ENCODE measurements at regions not wholly inside any gene's neighbourhood (a gene's known extent, or its start where the extent isn't known, plus 50 kb on each side); places are given as distances from the start of the nearest gene placed in this dataset.
"Not testable (repeated sequence)": the region's sequence is repeated elsewhere in the genome, so short reads cannot be mapped to it uniquely, and the experiment has no call there.

GRCh38 chr7:20543500-20543899 is 72.0 kb upstream of the ABCB5 start:
- no CpG with 5 or more reads among the region's 1 CpG for WGBS (ENCODE audit: insufficient coverage)
- Histone ChIP-seq H3K9me3 (replicated peaks; ENCODE audit: control insufficient read depth, low read depth, low read length) (no peaks in the 10 kb centered on the region), H3K4me3 (ENCODE audit: low read length) (no peak overlapping the region), H3K27me3 (ENCODE audit: control insufficient read depth, insufficient read depth, low read length) (no peaks in the 10 kb centered on the region), H3K4me1 (ENCODE audit: control insufficient read depth, insufficient read depth, low read length) (no peaks in the 10 kb centered on the region), H3K27ac (ENCODE audit: low read length) (peak overlapping the region; percentile 72), H3K36me3 (ENCODE audit: control insufficient read depth, insufficient read depth, low read length) (no peaks in the 10 kb centered on the region)
- DNase-seq, result peak; percentile 95

DNA sequence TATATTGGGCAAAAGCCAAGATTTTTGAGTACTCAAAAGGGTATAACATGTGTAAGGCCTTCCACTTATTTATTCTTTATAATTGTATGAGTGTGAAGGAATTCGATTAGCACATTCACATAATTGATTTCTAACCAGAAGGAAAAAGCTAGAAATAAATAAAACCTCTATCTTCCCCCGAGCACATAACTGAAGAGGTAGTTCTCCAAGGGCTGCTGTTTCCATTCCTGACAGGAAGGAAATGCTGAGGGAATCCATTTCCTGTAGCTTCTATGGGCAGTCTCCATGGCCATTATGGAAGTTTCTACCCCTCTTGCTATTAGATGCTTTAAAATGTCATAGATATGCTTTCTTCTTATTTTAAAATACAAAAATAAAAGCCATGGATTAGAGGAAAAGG is 70.5 kb upstream of the ABCB5 start:
- Histone ChIP-seq H3K36me3 (ENCODE audit: control insufficient read depth, insufficient read depth, low read length) (no peaks in the 10 kb centered on the region), H3K27ac (ENCODE audit: low read length) (no peak overlapping the region), H3K27me3 (ENCODE audit: control insufficient read depth, insufficient read depth, low read length) (no peaks in the 10 kb centered on the region), H3K4me3 (ENCODE audit: low read length) (no peak overlapping the region), H3K9me3 (replicated peaks; ENCODE audit: control insufficient read depth, low read depth, low read length) (no peaks in the 10 kb centered on the region), H3K4me1 (ENCODE audit: control insufficient read depth, insufficient read depth, low read length) (no peaks in the 10 kb centered on the region)
- WGBS (ENCODE audit: insufficient coverage), result no CpG with 5 or more reads among the region's 2 CpGs
- DNase-seq, result no peak

GRCh38 chr7:20546958-20547357 is 68.5 kb upstream of the ABCB5 start:
- WGBS (ENCODE audit: insufficient coverage), result 90% methylated on average over 9 of the region's 10 CpGs
- not testable (repeated sequence) for H3K4me1 ChIP-seq (ENCODE audit: control insufficient read depth, insufficient read depth, low read length); H3K36me3 ChIP-seq (ENCODE audit: control insufficient read depth, insufficient read depth, low read length); DNase-seq; H3K27ac ChIP-seq (ENCODE audit: low read length); H3K9me3 ChIP-seq (replicated peaks; ENCODE audit: control insufficient read depth, low read depth, low read length); H3K4me3 ChIP-seq (ENCODE audit: low read length); H3K27me3 ChIP-seq (ENCODE audit: control insufficient read depth, insufficient read depth, low read length)

- Histone ChIP-seq H3K36me3 (ENCODE audit: control insufficient read depth, insufficient read depth, low read length) (no peaks in the 10 kb centered on the region), H3K9me3 (replicated peaks; ENCODE audit: control insufficient read depth, low read depth, low read length) (no peaks in the 10 kb centered on the region), H3K27ac (ENCODE audit: low read length) (no peak overlapping the region), H3K4me3 (ENCODE audit: low read length) (no peak overlapping the region), H3K27me3 (ENCODE audit: control insufficient read depth, insufficient read depth, low read length) (no peaks in the 10 kb centered on the region), H3K4me1 (ENCODE audit: control insufficient read depth, insufficient read depth, low read length) (no peaks in the 10 kb centered on the region)
- 83% methylated on average over 2 of the region's 3 CpGs for WGBS (ENCODE audit: insufficient coverage)
- no peak for DNase-seq
These were observed 61.4 kb upstream of the ABCB5 start for GRCh38 chr7:20554072-20554471.

DNA sequence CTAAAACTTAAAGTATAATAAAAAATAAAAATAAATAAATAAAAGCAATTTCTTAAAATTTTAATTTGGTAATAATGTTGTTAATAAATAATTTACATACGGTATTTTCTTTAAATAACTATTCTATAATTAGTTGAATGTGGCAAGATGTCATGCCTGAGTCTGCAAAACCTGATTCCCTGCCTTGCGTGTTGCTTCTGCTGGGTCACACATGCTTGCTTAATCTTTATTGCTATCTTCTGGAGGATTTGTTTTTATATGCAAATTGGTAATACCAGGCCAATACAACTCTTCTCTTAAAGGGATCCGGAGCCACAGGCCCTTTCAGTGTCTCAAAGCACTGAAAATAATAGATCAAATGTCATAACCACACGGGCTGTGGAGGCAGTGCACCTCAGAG is 59.4 kb upstream of the ABCB5 start:
- 57% methylated on average over 1 of the region's 4 CpGs for WGBS (ENCODE audit: insufficient coverage)
- DNase-seq, result no peak

DNA sequence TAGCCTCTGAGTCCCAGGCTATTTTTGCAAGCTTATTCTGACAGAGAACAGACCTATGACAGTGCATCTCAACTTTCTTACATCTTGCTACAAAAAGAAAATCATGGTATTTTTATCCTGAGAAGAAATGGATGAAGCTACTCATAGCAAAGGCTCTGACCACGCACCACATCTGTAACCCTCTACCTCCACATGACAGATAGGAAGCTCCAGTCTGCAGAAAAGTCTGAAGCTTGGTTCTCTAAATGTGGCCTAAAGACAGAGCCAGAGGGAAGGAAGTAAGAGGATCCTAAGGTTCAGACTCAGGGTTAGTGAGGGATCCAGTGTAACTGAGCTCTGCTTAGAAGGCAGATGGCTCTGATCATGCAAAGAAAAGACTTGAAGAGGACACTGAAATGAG is 58.4 kb upstream of the ABCB5 start:
- no peaks in the 10 kb centered on the region for H3K36me3 ChIP-seq (ENCODE audit: control insufficient read depth, insufficient read depth, low read length)
- H3K9me3 ChIP-seq (replicated peaks; ENCODE audit: control insufficient read depth, low read depth, low read length), result no peaks in the 10 kb centered on the region
- no peak overlapping the region for H3K4me3 ChIP-seq (ENCODE audit: low read length)
- WGBS (ENCODE audit: insufficient coverage), result no CpG with 5 or more reads among the region's 1 CpG
- H3K4me1 ChIP-seq (ENCODE audit: control insufficient read depth, insufficient read depth, low read length), result no peaks in the 10 kb centered on the region
- no peak for DNase-seq
- no peak overlapping the region for H3K27ac ChIP-seq (ENCODE audit: low read length)
- H3K27me3 ChIP-seq (ENCODE audit: control insufficient read depth, insufficient read depth, low read length), result no peaks in the 10 kb centered on the region

More for the DNA sequence above, 59.4 kb upstream of the ABCB5 start:
- H3K36me3 ChIP-seq (ENCODE audit: control insufficient read depth, insufficient read depth, low read length), result no peaks in the 10 kb centered on the region
- no peak overlapping the region for H3K27ac ChIP-seq (ENCODE audit: low read length)
- H3K27me3 ChIP-seq (ENCODE audit: control insufficient read depth, insufficient read depth, low read length), result no peaks in the 10 kb centered on the region
- no peaks in the 10 kb centered on the region for H3K4me1 ChIP-seq (ENCODE audit: control insufficient read depth, insufficient read depth, low read length)
- no peaks in the 10 kb centered on the region for H3K9me3 ChIP-seq (replicated peaks; ENCODE audit: control insufficient read depth, low read depth, low read length)
- H3K4me3 ChIP-seq (ENCODE audit: low read length), result no peak overlapping the region

- 63% methylated on average over 19 of the region's 22 CpGs for WGBS (ENCODE audit: insufficient coverage)
- no peak overlapping the region for H3K27ac ChIP-seq (ENCODE audit: low read length)
- H3K4me3 ChIP-seq (ENCODE audit: low read length), result no peak overlapping the region
- H3K27me3 ChIP-seq (ENCODE audit: control insufficient read depth, insufficient read depth, low read length), result no peaks in the 10 kb centered on the region
- no peaks in the 10 kb centered on the region for H3K36me3 ChIP-seq (ENCODE audit: control insufficient read depth, insufficient read depth, low read length)
- H3K9me3 ChIP-seq (replicated peaks; ENCODE audit: control insufficient read depth, low read depth, low read length), result no peaks in the 10 kb centered on the region
- no peaks in the 10 kb centered on the region for H3K4me1 ChIP-seq (ENCODE audit: control insufficient read depth, insufficient read depth, low read length)
- DNase-seq, result no peak
These were observed 56.3 kb upstream of the ABCB5 start for GRCh38 chr7:20558963-20559716.

DNA sequence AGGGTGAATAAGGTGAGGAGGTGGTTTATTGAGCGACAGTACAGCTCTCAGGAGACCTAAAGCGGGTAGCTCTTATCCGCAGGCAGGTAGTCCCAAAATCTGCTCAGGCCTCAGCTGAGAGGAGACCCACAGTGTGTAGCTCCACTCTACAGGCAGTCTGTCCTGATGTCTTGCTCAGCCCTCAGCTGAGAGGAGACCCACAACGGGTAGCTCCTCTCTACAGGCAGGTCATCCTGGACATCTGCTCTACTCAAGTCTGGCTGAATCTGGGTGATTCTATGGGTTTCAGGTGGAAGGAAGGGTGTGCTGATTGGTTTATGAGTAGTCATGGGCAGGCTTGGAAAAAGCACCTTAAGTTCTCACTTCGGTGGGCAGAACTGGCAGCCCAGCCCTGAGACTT is 55.6 kb upstream of the ABCB5 start:
- no peak for DNase-seq
- H3K9me3 ChIP-seq (replicated peaks; ENCODE audit: control insufficient read depth, low read depth, low read length), result no peaks in the 10 kb centered on the region
- no peak overlapping the region for H3K27ac ChIP-seq (ENCODE audit: low read length)
- no peaks in the 10 kb centered on the region for H3K27me3 ChIP-seq (ENCODE audit: control insufficient read depth, insufficient read depth, low read length)
- no peaks in the 10 kb centered on the region for H3K36me3 ChIP-seq (ENCODE audit: control insufficient read depth, insufficient read depth, low read length)
- 92% methylated on average over 5 of the region's 5 CpGs for WGBS (ENCODE audit: insufficient coverage)
- no peaks in the 10 kb centered on the region for H3K4me1 ChIP-seq (ENCODE audit: control insufficient read depth, insufficient read depth, low read length)
- no peak overlapping the region for H3K4me3 ChIP-seq (ENCODE audit: low read length)

DNA sequence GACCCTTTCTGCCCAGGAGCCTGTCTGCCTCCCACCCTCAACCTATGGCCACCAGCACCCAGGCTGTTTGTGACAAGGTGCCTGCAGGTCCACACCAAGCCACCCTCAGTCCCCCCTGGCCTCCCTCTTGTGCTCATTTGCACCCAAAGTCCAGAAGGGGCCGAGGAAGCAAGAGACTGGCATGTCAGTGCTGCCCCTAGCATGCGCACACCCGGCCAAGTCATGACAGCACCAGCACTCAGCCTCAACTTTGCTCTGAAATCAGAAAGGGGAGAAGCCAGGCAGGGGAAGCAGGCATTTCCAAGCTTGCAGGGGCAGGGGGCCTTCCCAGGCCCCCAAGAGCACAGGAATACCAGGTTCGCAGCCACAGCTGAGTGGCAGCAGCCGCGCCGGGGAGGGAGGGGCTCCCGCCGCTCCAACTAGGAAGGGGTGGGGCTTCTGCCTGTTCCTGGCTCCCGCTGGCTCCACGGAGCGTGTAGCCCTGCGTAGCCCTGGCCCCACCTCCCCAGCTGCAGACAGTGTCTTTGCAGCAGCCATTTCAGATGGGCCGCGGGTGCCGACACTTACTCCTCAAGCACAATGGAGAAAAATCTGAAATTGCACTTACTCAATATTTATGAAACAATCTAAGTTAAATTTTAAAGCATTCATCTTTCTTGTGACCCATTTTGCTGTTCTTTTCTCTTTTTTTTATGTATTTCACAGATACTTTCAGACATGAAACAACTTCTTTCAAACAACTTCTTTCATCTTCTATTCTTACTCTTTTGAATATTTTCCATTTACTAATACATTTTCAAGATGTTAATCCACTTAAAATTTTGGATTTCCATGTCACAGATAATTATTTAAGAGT is 54.9 kb upstream of the ABCB5 start:
- Histone ChIP-seq H3K36me3 (ENCODE audit: control insufficient read depth, insufficient read depth, low read length) (no peaks in the 10 kb centered on the region), H3K27me3 (ENCODE audit: control insufficient read depth, insufficient read depth, low read length) (no peaks in the 10 kb centered on the region), H3K9me3 (replicated peaks; ENCODE audit: control insufficient read depth, low read depth, low read length) (no peaks in the 10 kb centered on the region), H3K27ac (ENCODE audit: low read length) (no peak overlapping the region), H3K4me1 (ENCODE audit: control insufficient read depth, insufficient read depth, low read length) (no peaks in the 10 kb centered on the region), H3K4me3 (ENCODE audit: low read length) (no peak overlapping the region)
- no peak for DNase-seq
- 90% methylated on average over 13 of the region's 16 CpGs for WGBS (ENCODE audit: insufficient coverage)

GRCh38 chr7:20561466-20561865 is 54.0 kb upstream of the ABCB5 start:
- no peak overlapping the region for H3K4me3 ChIP-seq (ENCODE audit: low read length)
- no CpG with 5 or more reads among the region's 4 CpGs for WGBS (ENCODE audit: insufficient coverage)
- H3K4me1 ChIP-seq (ENCODE audit: control insufficient read depth, insufficient read depth, low read length), result no peaks in the 10 kb centered on the region
- no peaks in the 10 kb centered on the region for H3K27me3 ChIP-seq (ENCODE audit: control insufficient read depth, insufficient read depth, low read length)
- no peaks in the 10 kb centered on the region for H3K36me3 ChIP-seq (ENCODE audit: control insufficient read depth, insufficient read depth, low read length)
- DNase-seq, result no peak
- H3K9me3 ChIP-seq (replicated peaks; ENCODE audit: control insufficient read depth, low read depth, low read length), result no peaks in the 10 kb centered on the region
- no peak overlapping the region for H3K27ac ChIP-seq (ENCODE audit: low read length)

All from muscle of leg (tissue), 3 donors.